Kidney tubule cell (primary cell): ENCODE measurements at regions not wholly inside any gene's neighbourhood (a gene's known extent, or its start where the extent isn't known, plus 50 kb on each side); places are given as distances from the start of the nearest gene placed in this dataset.
"Not testable (repeated sequence)": the region's sequence is repeated elsewhere in the genome, so short reads cannot be mapped to it uniquely, and the experiment has no call there.

Source experiments
- DNase-seq: peaks from one replicate; pipeline ENCODE4 v3.0.0-alpha.2; 2018; ENCODE audit warnings: low spot score

GRCh38 chr13:58352100-58352499 is 720.6 kb downstream of the PCDH17 start:
- not testable (repeated sequence) for DNase-seq

- no peak for DNase-seq
Observed at GRCh38 chr13:58369936-58370335, 738.4 kb downstream of the PCDH17 start.

GRCh38 chr13:58376349-58376748 is 744.8 kb downstream of the PCDH17 start:
- no peak for DNase-seq

GRCh38 chr13:58376775-58377174 is 745.2 kb downstream of the PCDH17 start:
- no peak for DNase-seq

GRCh38 chr13:58379221-58379620 is 747.7 kb downstream of the PCDH17 start:
- DNase-seq: peak; percentile 23

GRCh38 chr13:58385336-58385735 is 753.8 kb downstream of the PCDH17 start:
- not testable (repeated sequence) for DNase-seq

- DNase-seq: no peak
Observed at GRCh38 chr13:58397596-58398387, 766.2 kb downstream of the PCDH17 start.

- no peak for DNase-seq
Observed at GRCh38 chr13:58399263-58399662, 767.7 kb downstream of the PCDH17 start.

GRCh38 chr13:58406545-58406944 is 775.0 kb downstream of the PCDH17 start:
- no peak for DNase-seq

GRCh38 chr13:58429917-58430316 is 798.4 kb downstream of the PCDH17 start:
- DNase-seq: no peak

- no peak for DNase-seq
Observed at GRCh38 chr13:58434943-58435342, 803.4 kb downstream of the PCDH17 start.

- no peak for DNase-seq
Observed at GRCh38 chr13:58437427-58437826, 805.9 kb downstream of the PCDH17 start.

- DNase-seq: no peak
Observed at GRCh38 chr13:58446979-58447378, 815.4 kb downstream of the PCDH17 start.

GRCh38 chr13:58452123-58452623 is 820.6 kb downstream of the PCDH17 start:
- no peak for DNase-seq

GRCh38 chr13:58455094-58455493 is 823.5 kb downstream of the PCDH17 start:
- no peak for DNase-seq

- DNase-seq: no peak
Observed at GRCh38 chr13:58461217-58461616, 829.7 kb downstream of the PCDH17 start.

- DNase-seq: no peak
Observed at GRCh38 chr13:58463841-58464240, 832.3 kb downstream of the PCDH17 start.

GRCh38 chr13:58467176-58467575 is 835.6 kb downstream of the PCDH17 start:
- no peak for DNase-seq

GRCh38 chr13:58472483-58472882 is 840.9 kb downstream of the PCDH17 start:
- no peak for DNase-seq

GRCh38 chr13:58474581-58474980 is 843.0 kb downstream of the PCDH17 start:
- DNase-seq: no peak

GRCh38 chr13:58476206-58476918 is 844.8 kb downstream of the PCDH17 start:
- DNase-seq: no peak

GRCh38 chr13:58478858-58479257 is 847.3 kb downstream of the PCDH17 start:
- DNase-seq: no peak

- DNase-seq: no peak
Observed at GRCh38 chr13:58480061-58480460, 848.5 kb downstream of the PCDH17 start.
